CD4-positive, alpha-beta T cell treated with Interleukin-6 for 4 hours (primary cell): ENCODE measurements at regions not wholly inside any gene's neighbourhood (a gene's known extent, or its start where the extent isn't known, plus 50 kb on each side); places are given as distances from the start of the nearest gene placed in this dataset.

Experiments
- DNase-seq: peaks from one replicate; pipeline ENCODE4 v3.0.0-alpha.2; 2020; ENCODE audit warnings: mixed read lengths

GRCh38 chr1:198906739-198907422 lies 268.0 kb downstream of the PTPRC start:
- DNase-seq: no peak

- DNase-seq: no peak
Measured at GRCh38 chr1:198907423-198907746, 268.5 kb downstream of the PTPRC start.

DNA sequence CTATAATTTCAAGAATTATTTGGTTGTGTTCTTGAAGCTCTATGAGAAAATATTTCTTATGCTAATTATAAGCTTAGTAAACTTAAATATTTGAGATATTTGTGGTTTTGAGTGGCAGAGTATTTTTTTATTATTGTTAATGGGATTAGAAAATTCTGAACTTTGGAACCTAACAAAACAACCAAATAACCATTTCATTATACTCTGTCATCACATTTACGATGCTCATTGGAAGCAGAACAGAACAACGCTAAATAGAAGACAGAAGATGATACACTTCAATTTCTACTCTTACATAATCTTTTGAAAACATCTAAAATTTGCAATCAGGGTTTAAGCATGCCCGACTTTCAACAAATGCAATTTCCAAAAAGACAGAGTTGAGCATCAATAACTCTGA lies 270.2 kb downstream of the PTPRC start:
- no peak for DNase-seq

- DNase-seq: no peak
Measured at GRCh38 chr1:198909973-198910372, 271.1 kb downstream of the PTPRC start.

- DNase-seq: no peak
Measured at GRCh38 chr1:198910816-198911215, 272.0 kb downstream of the PTPRC start.

GRCh38 chr1:198912046-198912445 lies 273.2 kb downstream of the PTPRC start:
- DNase-seq: no peak

- DNase-seq: no peak
Measured at GRCh38 chr1:198913667-198914066, 274.8 kb downstream of the PTPRC start.

DNA sequence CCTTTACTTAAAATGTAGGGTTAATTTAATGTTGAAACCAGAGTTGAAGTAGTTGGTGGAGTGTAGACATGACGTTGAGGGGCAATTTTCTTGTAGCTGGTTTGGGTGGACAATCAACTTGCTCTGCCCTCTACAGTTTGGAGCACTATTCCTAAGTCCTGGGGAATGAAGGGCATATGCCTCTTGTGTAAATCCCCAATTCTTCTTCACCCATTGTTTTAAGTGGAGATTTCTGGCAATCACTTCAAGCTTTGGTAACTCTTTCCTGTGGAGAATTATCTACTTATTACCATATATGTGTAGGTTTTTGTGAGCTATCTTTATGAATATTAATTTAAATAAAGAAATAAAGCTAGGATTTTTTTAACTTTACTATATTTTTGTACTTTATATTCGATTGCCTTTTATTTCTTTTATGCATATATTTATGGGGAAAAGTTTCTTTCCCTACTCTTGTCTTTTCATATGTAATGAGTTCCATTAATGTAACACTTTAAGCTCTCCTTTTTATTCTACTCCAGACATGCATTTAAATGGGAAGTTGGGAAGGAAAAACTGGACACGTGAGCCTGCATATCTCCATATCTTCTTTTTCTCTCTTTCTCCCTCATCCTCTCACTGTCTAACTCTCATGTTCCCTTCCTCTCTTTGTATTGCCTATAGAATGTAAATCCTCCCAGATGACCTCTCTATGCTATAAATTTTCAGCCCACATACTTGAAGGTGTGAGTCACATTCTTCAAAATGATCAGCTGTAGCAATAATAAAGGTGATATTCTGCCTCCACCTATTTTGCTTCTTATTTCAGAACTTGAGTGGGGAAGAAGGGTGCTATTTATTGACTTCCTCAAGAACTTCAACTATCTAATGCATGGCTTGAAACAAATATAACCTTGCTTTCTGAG lies 276.7 kb downstream of the PTPRC start:
- DNase-seq: no peak

- no peak for DNase-seq
Measured at GRCh38 chr1:198917226-198917625, 278.4 kb downstream of the PTPRC start.

DNA sequence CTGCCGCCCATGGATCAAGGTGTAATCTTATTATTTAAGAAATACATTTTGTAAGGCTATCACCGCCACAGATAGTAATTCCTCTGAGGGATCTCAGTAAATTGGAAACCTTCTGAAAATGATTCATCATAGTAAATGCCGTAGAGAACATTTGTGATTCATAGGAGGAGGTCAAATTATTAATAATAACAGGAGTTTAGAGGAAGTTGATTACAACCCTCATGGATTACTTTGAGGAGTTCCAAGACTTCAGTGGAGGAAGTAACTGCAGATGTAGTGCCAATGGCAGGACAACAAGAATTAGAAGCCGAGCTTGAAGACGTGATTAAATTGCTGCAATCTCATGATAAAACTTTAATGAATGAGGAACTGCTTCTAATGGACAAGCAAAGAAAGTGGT lies 280.1 kb downstream of the PTPRC start:
- no peak for DNase-seq

DNA sequence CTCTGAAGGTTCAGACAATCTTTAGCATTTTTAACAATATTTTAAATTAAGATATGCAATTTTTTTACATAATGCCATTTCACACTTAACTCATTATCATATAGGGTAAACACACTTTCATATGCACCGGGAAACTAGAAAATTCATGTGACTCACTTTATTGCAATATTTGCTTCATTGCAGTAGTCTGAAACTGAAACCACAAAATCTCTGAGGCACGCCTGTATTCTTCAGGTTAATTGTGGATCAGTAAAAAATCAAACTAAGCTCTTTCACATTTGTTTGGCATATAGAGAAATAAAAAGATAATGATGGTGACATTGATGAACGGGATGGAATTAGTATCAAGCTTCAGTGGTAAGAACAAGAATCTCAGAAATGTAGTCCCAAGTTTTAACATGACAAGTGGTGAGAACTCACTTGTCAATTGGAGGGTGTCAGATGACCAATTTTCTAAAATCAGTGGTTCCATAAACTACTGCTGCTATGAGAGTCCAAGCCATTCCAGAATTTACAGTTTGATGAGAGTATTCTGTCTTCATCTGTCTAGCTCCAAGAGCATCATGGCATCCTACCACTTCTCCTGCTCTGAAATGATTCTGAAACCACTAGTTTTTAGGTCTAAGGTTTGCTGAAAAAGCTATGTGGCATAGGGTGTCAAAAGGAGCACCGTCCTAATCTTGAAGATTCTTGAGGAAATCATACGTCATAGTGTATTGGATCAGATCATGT lies 281.0 kb downstream of the PTPRC start:
- peak; percentile 23 for DNase-seq

DNA sequence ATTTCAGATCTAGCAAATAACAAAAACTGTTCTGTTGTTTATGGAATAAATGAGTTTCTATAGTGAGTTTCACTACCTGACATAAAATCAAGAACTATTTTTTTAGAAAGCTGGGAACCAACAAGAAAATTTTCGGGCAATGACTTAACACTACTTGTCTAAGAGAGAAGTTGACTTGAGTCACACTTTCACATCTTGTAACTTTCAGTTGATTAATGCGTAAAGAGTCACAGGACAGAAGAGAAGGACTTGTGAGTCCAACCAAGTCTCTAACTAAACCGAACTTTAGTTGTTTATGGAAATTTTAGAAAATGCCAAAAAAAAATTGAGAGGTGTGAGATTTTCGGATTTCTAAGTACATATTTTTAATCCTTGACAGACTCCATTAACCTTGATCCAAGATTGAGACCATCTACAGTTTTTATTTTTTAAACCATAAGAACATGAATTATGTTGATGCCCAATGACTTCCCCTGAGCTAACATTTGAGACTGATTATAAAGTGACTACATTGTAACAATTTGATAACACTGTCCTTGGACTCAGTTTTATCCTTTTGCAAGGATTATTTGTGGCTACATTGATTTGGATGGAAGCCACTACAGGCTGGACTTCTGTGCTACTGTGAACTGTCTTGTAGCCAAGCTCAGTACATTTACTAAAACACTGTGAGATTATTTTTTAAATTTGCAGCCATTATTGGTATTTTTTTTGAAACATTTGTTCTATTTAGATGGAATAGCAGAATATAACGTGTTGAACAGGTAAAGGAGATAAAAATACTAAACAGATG lies 284.0 kb downstream of the PTPRC start:
- DNase-seq: no peak

- no peak for DNase-seq
Measured at GRCh38 chr1:198923993-198924392, 285.2 kb downstream of the PTPRC start.

- no peak for DNase-seq
Measured at GRCh38 chr1:198925567-198925966, 286.7 kb downstream of the PTPRC start.

- DNase-seq: no peak
Measured at GRCh38 chr1:198927129-198927528, 288.3 kb downstream of the PTPRC start.

- no peak for DNase-seq
Measured at GRCh38 chr1:198929111-198929604, 290.3 kb downstream of the PTPRC start.

DNA sequence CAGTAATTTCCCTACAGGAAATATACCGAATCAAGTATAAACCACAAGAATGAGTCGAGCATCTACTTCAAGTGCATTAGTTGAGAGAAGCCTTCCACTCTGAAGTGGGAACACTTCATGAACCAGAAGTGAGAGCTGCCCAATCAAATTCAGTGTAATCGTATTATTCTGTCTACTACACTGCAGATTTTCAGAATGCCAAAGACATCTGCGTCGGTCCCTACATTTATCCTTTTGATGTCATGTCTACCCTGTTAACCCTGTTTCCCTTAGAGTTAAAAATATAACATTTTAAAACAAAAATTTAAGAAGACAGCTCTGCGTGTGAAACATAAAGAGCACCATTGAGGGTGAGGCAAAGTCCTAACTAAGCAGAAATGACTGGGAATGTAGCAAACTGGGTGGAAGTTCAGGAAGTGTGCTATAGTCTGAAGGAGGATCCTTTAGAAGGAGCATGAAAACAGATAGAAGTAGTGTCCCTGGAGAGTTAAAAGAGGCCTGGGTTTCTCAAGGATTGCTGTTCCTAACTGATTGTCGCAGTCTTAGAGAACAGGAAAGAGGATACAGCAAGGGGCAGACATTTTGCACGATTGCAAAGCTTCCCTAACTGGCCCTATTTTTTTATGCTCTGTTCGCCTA lies 291.2 kb downstream of the PTPRC start:
- peak; percentile 11 for DNase-seq

GRCh38 chr1:198932351-198932991 lies 293.6 kb downstream of the PTPRC start:
- peak; percentile 41 for DNase-seq

DNA sequence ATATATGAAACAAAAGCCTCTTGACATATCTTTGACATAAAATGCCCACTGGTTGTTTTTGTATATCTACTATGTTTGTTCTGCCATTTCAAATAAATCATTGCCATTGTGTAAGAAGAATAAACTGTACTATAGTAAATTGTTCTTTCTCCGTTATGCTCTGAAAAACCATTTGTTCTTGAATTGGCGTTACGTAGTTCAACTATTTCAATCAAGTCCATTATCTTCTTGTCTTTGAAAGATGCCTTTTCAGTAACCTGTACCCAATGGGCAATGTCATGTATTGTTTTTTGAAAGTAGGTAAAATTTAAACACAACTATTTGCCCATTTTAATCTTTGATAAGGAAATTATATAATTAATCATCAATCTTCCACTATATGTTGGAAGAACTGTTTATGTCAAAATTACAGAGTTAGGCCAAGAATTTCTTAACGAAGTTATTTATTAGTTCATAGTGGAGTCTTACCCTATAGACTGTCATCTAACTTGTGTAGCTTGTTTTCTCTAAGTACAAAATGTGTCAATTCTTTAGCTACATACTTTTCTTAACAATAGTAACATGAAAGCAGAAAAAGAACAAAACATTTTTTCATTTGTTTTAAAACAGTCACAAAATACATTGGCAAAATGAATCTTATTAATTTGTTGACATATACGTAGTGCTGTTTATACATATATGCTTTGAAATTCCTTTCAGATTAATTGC lies 294.8 kb downstream of the PTPRC start:
- DNase-seq: no peak

DNA sequence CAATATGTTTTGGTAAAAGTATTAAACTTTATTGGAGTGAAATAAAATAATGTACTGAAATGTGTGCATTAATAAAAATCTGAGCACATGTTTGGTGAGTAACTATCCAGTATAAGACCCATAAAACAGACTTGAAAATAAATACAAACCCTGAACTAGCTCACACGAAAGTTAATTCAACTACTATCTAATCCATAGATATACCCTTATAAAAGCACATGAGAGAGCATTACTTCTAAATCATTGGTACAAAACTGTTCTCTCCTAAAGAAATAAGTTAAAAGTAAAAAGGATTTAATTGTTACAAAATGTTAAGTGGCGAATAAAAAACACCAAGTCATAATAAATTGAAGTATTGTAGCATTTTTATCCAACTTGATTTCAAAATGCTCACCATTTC lies 295.6 kb downstream of the PTPRC start:
- no peak for DNase-seq

DNA sequence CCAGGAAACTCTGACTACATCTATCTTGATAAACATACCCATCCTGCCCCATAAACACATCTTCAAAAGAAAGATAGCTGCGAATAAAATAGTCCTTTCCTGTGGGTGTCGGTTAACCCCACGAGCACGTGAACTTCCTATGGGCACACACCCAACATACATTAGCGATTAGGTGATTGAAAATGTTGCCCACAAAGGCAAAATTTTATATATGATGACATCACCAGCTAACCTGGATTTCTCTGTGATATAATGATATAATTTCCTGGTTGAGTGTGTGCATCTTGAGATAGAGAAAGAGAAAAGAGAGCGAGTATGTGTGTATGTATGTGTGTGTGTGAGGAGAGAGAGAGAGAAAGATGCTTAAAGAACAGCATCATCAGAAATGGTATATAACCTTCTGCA lies 296.1 kb downstream of the PTPRC start:
- peak; percentile 65 for DNase-seq
